ENCODE measurements at regions not wholly inside any gene's neighbourhood (a gene's known extent, or its start where the extent isn't known, plus 50 kb on each side); places are given as distances from the start of the nearest gene placed in this dataset.
"Not testable (repeated sequence)": the region's sequence is repeated elsewhere in the genome, so short reads cannot be mapped to it uniquely, and the experiment has no call there.

GRCh38 chrX:121570072-121570841, 522.8 kb downstream of the GLUD2 start:
- TF ChIP-seq CTCF (IDR thresholded peaks at IDR 0.05; ENCODE audit: control extremely low read depth, extremely low read depth, low read depth, missing control alignments) = no peak

GRCh38 chrX:121571333-121571732, 523.9 kb downstream of the GLUD2 start:
- no peak for TF ChIP-seq CTCF (IDR thresholded peaks at IDR 0.05; ENCODE audit: control extremely low read depth, extremely low read depth, low read depth, missing control alignments)
- ChIA-PET POLR2A (no interaction called here), CTCF (interaction anchor here (1.3 kb wide), 1 partner anchor 781 kb away, joined by 4 read pairs; no protein-coding TSS in a partner anchor)
- DNase-seq (ENCODE audit: extremely low spot score) = no peak

More at GRCh38 chrX:121570072-121570841, 522.8 kb downstream of the GLUD2 start:
- ChIA-PET CTCF (interaction anchor here (1.3 to 1.6 kb wide), 2 partner anchors 22 to 780 kb away, joined by 3 to 4 read pairs; no protein-coding TSS in a partner anchor), POLR2A (no interaction called here)
- DNase-seq (ENCODE audit: extremely low spot score) = no peak

GRCh38 chrX:121574384-121574783, 527.0 kb downstream of the GLUD2 start:
- DNase-seq (ENCODE audit: extremely low spot score); POLR2A ChIA-PET: not testable (repeated sequence)
- CTCF ChIA-PET = interaction anchor here (0.9 to 1.1 kb wide), 2 partner anchors 252 to 784 kb away, joined by 3 read pairs; no protein-coding TSS in a partner anchor

- DNase-seq (ENCODE audit: extremely low spot score) = no peak
- ChIA-PET POLR2A (interaction anchor here (0.6 kb wide), 1 partner anchor 29 kb away, joined by 5 read pairs; no protein-coding TSS in a partner anchor), CTCF (interaction anchor here (0.8 to 3.2 kb wide), 4 partner anchors 245 to 790 kb away, joined by 3 to 18 read pairs (median 3); no protein-coding TSS in a partner anchor)
- TF ChIP-seq CTCF (IDR thresholded peaks at IDR 0.05; ENCODE audit: control extremely low read depth, extremely low read depth, low read depth, missing control alignments) = peak; percentile 33
Measured at GRCh38 chrX:121579016-121579760, 531.8 kb downstream of the GLUD2 start.

- POLR2A ChIA-PET = no interaction called here
- TF ChIP-seq CTCF (IDR thresholded peaks at IDR 0.05; ENCODE audit: control extremely low read depth, extremely low read depth, low read depth, missing control alignments) = no peak
- CTCF ChIA-PET = no interaction called here
- no peak for DNase-seq (ENCODE audit: extremely low spot score)
Measured at GRCh38 chrX:121581885-121582284, 534.5 kb downstream of the GLUD2 start.

- no peak for DNase-seq (ENCODE audit: extremely low spot score)
- CTCF ChIA-PET = no interaction called here
- POLR2A ChIA-PET = no interaction called here
- no peak for TF ChIP-seq CTCF (IDR thresholded peaks at IDR 0.05; ENCODE audit: control extremely low read depth, extremely low read depth, low read depth, missing control alignments)
Measured at GRCh38 chrX:121585626-121586025, 538.2 kb downstream of the GLUD2 start.
